Endothelial cell (in vitro differentiated cells): ENCODE measurements at regions not wholly inside any gene's neighbourhood (a gene's known extent, or its start where the extent isn't known, plus 50 kb on each side); places are given as distances from the start of the nearest gene placed in this dataset.
"Not testable (repeated sequence)": the region's sequence is repeated elsewhere in the genome, so short reads cannot be mapped to it uniquely, and the experiment has no call there.

Experiments used
- DNase-seq: peaks from one replicate; pipeline ENCODE4 v3.0.0; 2021; ENCODE audit warnings: low spot score
- H3K27ac Mint-ChIP-seq: one replicate; pipeline ENCODE4 v1.8.0; 2021; ENCODE audit warnings: mixed read lengths, inconsistent platforms; ENCODE audit not compliant: unreplicated experiment
- H3K27me3 Mint-ChIP-seq: one replicate; pipeline ENCODE4 v1.8.0; 2021; ENCODE audit warnings: mild to moderate bottlenecking, moderate library complexity, mixed read lengths, inconsistent platforms; ENCODE audit not compliant: unreplicated experiment
- H3K36me3 Mint-ChIP-seq: one replicate; pipeline ENCODE4 v1.8.0; 2021; ENCODE audit warnings: mild to moderate bottlenecking, low read depth, mixed read lengths, inconsistent platforms; ENCODE audit not compliant: unreplicated experiment
- H3K4me1 Mint-ChIP-seq: one replicate; pipeline ENCODE4 v1.8.0; 2021; ENCODE audit warnings: mild to moderate bottlenecking, mixed read lengths, inconsistent platforms; ENCODE audit not compliant: unreplicated experiment
- H3K4me3 Mint-ChIP-seq: one replicate; pipeline ENCODE4 v1.8.0; 2021; ENCODE audit warnings: mild to moderate bottlenecking, mixed read lengths, inconsistent platforms; ENCODE audit not compliant: unreplicated experiment
- H3K9me3 Mint-ChIP-seq: one replicate; pipeline ENCODE4 v1.8.0; 2021; ENCODE audit warnings: mixed read lengths, inconsistent platforms; ENCODE audit not compliant: unreplicated experiment
- TF ChIP-seq, protein P1 (sequence below): fragments of 200-600 bp; sonication (generic); IDR thresholded peaks from one replicate; pipeline ENCODE4 v1.5.0; 2021; ENCODE audit warnings: antibody characterized with exemption; ENCODE audit not compliant: unreplicated experiment

DNA sequence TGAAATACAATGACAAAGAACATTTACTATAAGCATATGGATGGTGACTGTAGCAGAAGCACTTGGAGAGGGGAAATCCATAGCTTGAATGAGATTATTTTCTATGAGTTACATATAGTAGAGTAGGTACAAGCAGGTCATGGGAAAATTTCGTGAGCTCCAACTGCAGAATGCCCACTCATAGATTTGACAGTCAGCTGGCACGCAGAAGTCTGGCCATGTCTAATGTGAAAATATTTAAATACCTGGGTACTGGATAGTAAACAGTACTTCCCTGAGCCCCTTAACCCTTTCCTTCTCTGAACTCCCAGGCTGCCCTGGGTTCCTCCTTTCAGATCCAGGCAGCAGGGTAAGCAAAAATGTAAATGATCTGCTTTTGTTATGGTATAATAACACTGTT lies 209.7 kb downstream of the OTUD1 start:
- TF ChIP-seq, protein P1, sequence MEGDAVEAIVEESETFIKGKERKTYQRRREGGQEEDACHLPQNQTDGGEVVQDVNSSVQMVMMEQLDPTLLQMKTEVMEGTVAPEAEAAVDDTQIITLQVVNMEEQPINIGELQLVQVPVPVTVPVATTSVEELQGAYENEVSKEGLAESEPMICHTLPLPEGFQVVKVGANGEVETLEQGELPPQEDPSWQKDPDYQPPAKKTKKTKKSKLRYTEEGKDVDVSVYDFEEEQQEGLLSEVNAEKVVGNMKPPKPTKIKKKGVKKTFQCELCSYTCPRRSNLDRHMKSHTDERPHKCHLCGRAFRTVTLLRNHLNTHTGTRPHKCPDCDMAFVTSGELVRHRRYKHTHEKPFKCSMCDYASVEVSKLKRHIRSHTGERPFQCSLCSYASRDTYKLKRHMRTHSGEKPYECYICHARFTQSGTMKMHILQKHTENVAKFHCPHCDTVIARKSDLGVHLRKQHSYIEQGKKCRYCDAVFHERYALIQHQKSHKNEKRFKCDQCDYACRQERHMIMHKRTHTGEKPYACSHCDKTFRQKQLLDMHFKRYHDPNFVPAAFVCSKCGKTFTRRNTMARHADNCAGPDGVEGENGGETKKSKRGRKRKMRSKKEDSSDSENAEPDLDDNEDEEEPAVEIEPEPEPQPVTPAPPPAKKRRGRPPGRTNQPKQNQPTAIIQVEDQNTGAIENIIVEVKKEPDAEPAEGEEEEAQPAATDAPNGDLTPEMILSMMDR, result no peak
- no peaks in the 10 kb centered on the region for H3K27me3 Mint-ChIP-seq
- H3K27ac Mint-ChIP-seq, result no peak overlapping the region
- no peaks in the 10 kb centered on the region for H3K36me3 Mint-ChIP-seq
- H3K4me1 Mint-ChIP-seq, result no peaks in the 10 kb centered on the region
- H3K9me3 Mint-ChIP-seq, result no peaks in the 10 kb centered on the region
- H3K4me3 Mint-ChIP-seq, result no peak overlapping the region
- DNase-seq, result no peak

DNA sequence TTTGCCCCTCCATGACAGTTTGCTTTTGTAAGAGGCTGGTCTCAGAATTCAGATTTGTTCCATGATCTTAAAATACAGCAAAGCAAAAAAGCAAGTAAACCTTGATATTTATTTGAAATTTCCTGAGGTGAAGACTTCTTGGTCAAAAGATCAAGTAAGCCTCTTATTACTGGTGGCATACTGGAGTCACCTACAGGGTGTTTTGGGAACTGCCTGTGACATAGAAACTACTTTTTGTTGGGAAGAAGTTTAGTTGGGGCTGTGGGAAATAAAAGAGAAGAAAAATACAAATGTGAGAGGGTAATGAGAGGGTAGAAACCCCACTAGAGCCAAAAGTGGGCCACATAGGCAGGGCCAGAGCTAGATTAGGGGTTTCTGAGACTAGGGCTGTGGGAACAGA lies 217.9 kb downstream of the OTUD1 start:
- Mint-ChIP-seq H3K27ac (no peak overlapping the region), H3K36me3 (no peaks in the 10 kb centered on the region), H3K4me3 (no peak overlapping the region), H3K9me3 (no peaks in the 10 kb centered on the region), H3K4me1 (peaks cover 12% of the 10 kb centered on the region), H3K27me3 (no peaks in the 10 kb centered on the region)
- TF ChIP-seq, protein P1, result peak; percentile 74
- peak; percentile 29 for DNase-seq

DNA sequence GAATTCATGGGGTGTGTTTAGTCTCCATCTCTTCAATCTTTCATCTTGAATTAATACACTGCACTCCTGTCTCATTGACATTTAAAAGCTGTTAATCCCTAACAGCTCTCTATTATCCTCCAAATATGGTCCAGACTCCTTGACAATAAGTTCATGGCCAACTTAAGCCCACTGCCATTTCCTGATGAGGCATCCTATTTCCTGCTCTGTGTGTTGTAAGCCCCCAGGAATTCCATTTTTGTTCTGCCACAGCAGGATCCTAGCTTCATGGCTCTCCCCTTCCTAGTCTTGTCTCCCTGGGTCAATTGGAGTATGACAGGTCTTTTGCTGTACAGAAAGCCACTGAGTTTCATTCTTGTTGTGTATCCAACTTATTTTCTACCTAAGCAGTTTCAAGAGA lies 218.8 kb downstream of the OTUD1 start:
- TF ChIP-seq, protein P1, result no peak
- no peaks in the 10 kb centered on the region for H3K27me3 Mint-ChIP-seq
- H3K9me3 Mint-ChIP-seq, result no peaks in the 10 kb centered on the region
- no peak overlapping the region for H3K4me3 Mint-ChIP-seq
- peaks cover 12% of the 10 kb centered on the region for H3K4me1 Mint-ChIP-seq
- DNase-seq, result no peak
- H3K36me3 Mint-ChIP-seq, result no peaks in the 10 kb centered on the region
- no peak overlapping the region for H3K27ac Mint-ChIP-seq

DNA sequence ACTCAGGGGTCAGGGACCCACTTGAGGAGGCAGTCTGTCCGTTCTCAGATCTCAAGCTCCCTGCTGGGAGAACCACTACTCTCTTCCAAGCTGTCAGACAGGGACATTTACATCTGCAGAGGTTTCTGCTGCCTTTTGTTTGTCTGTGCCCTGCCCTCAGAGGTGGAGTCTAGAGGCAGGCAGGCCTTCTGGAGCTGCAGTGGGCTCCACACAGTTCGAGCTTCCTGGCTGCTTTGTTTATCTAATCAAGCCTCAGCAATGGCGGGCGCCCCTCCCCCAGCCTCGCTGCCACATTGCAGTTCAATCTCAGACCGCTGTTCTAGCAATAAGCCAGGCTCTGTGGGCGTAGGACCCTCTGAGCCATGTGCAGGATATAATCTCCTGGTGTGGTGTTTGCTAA lies 233.0 kb downstream of the OTUD1 start:
- not testable (repeated sequence) for H3K4me1 Mint-ChIP-seq, H3K4me3 Mint-ChIP-seq, H3K27me3 Mint-ChIP-seq, H3K27ac Mint-ChIP-seq, H3K36me3 Mint-ChIP-seq, H3K9me3 Mint-ChIP-seq, DNase-seq

DNA sequence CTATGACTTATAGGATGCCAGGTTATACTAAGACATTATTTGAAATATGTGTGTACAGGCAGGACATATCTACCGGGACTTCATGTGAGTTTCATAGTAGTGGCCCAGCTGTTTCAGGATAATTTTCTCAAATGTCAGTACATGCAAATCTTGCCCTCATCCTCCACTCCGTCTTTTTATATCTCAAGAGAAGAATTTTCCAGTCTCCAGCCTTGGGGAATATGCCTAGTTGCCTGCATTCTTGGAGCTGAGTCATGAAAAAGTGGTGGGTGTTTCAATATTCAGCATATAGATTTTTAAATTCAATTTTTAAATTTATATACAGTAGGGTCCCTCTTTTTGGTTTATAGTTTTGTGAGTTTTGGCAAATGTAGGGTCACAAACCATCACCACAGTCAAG lies 236.7 kb downstream of the OTUD1 start:
- Mint-ChIP-seq H3K36me3 (no peaks in the 10 kb centered on the region), H3K27ac (no peak overlapping the region), H3K9me3 (no peaks in the 10 kb centered on the region), H3K27me3 (no peaks in the 10 kb centered on the region), H3K4me3 (no peak overlapping the region), H3K4me1 (no peaks in the 10 kb centered on the region)
- TF ChIP-seq, protein P1, result no peak
- no peak for DNase-seq

DNA sequence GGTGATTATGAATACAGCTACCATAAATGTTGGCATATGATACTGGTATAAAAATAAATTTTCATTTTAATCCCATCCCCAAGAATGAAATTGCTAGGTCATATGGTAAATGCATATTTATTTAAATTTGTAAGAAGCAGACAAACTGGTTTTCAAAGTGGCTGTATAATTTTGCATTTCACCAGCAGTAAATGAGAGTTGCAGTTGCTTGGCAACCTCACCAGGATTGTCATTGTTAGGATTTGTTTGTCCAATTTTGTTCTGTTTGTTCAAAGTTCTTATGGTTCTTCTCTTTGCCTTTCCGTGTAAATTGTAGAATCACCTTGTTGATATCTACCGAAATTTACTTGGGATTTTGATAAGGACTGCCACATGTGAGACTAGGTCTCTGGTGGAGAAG lies 237.4 kb downstream of the OTUD1 start:
- H3K27me3 Mint-ChIP-seq, result no peaks in the 10 kb centered on the region
- no peak for DNase-seq
- no peaks in the 10 kb centered on the region for H3K4me1 Mint-ChIP-seq
- H3K36me3 Mint-ChIP-seq, result no peaks in the 10 kb centered on the region
- TF ChIP-seq, protein P1, result no peak
- no peaks in the 10 kb centered on the region for H3K9me3 Mint-ChIP-seq
- no peak overlapping the region for H3K4me3 Mint-ChIP-seq
- H3K27ac Mint-ChIP-seq, result no peak overlapping the region
